ENCODE measurements at regions not wholly inside any gene's neighbourhood (a gene's known extent, or its start where the extent isn't known, plus 50 kb on each side); places are given as distances from the start of the nearest gene placed in this dataset.
"Not testable (repeated sequence)": the region's sequence is repeated elsewhere in the genome, so short reads cannot be mapped to it uniquely, and the experiment has no call there.

- no peak for DNase-seq
These were observed 77.9 kb downstream of the CCDC71L start for GRCh38 chr7:106583100-106583499.

GRCh38 chr7:106582365-106582764, 78.6 kb downstream of the CCDC71L start:
- no peak for DNase-seq

GRCh38 chr7:106579086-106579485, 81.9 kb downstream of the CCDC71L start:
- DNase-seq, result not testable (repeated sequence)

DNA sequence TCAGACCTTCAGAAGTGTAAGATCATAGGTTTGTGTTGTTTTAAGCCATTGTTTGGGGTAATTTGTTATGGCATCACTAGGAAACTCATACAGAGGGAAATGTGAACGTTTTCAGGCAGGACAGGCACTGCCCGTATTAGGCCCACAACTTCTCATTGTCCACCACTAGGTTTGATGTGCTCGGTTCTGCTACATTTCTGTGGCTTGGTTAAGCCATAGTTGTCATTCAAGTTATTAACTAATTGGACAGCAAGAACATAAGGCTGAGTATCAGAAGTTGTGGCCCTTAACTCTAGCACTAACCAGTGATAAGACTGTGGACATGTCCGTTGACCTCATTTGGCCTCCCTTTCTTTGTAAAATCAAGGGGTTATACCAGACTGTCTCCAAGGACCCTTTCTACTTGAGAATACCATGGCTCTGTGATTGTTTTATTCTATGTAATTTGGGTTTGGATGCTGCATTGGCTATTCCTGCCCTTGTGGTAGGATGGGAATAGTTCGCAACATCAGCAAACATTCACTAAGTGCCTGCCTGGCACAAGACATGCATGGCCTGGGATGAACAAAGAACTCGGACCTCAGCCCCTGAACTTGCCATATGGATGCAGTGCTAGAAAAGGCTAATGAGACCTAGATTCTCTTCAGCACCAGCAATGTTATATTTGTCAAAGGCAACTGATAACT, 85.7 kb downstream of the CCDC71L start:
- no peak for DNase-seq

DNA sequence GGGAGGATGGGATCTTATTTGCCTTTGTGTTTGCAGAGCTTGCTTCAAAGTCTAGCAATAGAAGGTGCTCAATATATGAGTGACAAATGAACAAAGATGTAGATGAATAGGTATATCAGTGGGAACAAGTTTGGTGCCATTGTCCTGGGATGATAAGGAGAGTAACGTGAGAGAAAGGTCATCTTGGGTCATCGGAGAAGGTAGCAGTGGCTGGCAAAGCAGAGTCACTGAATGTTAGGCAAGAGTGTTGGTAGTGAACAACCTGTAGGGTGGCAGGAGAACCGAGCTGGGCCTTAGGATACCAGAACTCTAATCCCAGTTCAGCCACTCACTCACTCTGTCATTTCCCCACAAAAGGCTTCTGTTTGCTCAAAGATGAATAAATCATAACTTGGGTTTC, 87.2 kb downstream of the CCDC71L start:
- DNase-seq, result no peak

DNA sequence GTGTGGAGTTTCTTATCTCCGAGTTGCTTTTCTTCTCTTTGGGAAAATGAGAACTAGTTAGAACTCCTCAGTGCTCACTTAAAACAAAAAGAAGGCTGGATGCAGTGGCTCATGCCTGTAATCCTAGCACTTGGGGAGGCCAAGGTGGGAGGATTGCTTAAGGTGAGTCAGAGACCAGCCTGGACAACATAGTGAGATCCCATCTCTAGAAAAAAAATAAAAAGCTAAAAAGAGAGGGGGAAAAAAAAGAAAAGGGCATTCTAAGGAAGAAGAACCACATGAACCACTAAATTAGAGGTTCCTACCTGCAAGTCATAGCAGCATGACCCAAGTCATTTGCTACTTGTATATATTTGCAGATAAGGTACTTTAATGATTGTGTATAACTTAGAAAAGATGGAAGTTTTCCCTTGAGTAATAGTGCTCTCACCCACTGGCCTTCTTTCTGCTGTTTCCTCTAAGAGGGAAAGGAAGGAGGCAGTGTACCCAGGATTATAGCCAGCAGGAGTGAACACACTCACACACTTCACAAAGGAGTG, 87.8 kb downstream of the CCDC71L start:
- DNase-seq, result no peak

DNA sequence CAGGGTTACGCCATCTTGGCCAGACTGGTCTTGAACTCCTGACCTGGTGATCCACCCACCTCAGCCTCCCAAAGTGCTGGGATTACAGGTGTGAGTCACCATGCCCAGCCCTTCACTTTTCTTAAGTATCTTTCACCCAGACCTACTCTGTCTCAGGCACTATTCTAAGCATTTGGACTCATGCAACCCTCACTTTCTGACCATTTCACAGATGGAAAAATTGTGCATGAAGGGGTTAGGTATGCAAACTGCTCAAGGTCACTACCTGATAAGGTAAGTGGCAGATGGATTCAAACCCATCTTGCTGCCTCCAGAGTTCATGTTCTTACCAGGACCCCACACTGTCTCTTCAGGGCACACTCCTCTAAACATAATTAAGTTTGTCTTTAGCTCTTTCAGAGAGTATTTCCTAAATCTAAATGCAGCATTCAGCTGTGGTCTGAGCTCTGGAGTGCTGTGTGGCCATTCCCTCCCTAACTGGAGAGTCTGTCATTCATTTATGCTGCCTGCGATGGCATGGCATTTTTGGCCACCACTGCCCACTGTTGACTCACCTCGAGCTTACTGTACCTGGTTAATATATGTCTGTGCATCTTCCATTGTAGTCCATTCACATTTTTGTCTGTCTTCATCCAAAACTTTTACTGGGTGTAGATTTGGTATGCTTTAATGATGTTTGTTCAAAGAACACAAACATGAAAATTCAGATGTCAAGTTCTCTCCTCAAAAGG, 88.4 kb downstream of the CCDC71L start:
- DNase-seq, result no peak

GRCh38 chr7:106571563-106571962, 89.4 kb downstream of the CCDC71L start:
- no peak for DNase-seq

DNA sequence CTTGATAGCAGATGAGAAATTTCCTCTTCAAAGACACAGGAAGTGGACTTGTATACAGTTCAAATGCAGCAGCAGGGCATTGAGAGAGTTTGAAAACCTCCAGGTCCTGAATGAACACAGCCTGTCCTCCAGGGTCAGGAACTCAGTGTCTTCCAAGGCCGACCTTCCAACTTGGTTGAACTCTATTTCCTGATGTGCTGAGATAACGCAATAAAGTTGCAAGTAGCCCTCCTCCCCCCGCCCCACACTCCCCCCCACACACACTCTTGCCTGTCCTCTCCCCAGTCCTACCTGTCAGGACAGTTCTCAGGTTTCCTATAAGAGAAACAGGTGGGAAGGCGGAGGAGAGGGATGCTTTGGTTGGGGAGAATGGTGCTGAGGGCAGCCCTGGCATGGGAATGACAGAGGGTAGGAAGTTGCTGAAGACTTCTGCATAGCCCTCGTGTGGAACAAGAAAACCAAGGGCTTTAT, 90.0 kb downstream of the CCDC71L start:
- no peak for DNase-seq

GRCh38 chr7:106570146-106570545, 90.8 kb downstream of the CCDC71L start:
- DNase-seq, result no peak

- no peak for DNase-seq
These were observed 91.4 kb downstream of the CCDC71L start for GRCh38 chr7:106569500-106569929.

- DNase-seq, result no peak
These were observed 92.1 kb downstream of the CCDC71L start for GRCh38 chr7:106568680-106569499.

GRCh38 chr7:106568002-106568679, 92.8 kb downstream of the CCDC71L start:
- DNase-seq, result no peak

DNA sequence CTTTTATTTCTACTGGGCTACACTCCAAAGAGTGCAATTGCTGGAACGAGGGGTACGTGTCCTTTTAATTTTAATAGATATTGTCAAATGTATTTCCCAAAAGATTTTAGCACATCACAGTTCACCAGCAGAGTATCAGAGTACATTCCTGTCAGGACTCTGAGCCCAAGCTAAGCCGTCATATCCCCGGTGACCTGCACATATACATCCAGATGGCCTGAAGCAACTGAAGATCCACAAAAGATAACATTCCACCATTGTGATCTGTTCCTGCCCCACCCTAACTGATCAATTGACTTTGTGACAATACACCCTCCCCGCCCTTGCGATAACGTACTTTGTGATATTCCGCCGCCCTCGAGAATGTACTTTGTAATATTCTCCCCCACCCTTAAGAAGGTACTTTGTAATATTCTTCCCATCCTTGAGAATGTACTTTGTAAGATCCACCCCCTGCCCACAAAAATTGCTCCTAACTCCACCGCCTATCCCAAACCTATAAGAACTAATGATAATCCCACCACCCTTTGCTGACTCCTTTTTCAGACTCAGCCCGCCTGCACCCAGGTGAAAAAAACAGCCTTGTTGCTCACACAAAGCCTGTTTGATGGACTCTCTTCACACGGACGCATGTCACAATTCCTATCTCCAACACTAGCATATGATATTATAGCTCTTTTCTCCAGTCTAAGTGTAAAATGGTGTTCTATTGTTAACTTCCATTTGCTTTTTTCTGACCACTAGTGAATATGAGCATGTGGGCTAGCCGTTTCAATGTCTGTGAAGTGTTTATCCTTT, 93.6 kb downstream of the CCDC71L start:
- DNase-seq, result not testable (repeated sequence)

DNA sequence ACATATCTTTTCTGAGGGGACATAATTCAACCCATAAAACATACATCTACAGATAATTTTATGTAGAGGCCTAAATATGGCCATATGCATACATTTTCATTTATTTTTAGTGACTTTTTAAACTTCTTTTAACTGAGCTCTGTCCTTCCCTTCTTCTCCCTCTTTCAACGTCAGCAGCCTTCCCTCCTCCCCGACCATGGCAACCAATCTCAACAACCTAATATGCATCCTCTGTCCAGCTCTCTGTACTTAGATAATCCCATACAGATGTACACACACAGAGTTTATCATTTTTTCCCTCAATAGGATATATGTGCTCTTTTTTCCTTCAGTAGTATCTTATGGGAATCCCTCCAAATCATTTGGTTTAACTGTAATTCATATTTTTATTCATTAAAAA, 94.3 kb downstream of the CCDC71L start:
- no peak for DNase-seq

DNA sequence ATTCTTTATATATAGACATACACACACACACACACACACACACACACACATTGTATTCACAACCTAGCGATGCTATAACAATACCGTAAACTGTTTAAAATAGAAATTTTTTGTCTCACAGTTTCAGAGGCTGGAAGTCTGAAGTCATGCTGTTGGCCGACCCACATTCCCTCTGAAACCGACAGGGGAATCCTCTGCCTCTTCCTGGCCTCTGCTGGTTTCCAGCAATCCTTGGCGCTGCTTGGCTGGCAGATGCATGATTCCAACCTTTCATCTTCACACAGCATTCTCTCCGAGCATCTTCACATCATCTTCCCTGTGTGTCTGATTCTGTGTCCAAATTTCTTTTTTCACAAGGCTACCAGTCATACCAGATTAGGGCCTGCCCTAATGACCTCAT, 94.8 kb downstream of the CCDC71L start:
- DNase-seq, result no peak

DNA sequence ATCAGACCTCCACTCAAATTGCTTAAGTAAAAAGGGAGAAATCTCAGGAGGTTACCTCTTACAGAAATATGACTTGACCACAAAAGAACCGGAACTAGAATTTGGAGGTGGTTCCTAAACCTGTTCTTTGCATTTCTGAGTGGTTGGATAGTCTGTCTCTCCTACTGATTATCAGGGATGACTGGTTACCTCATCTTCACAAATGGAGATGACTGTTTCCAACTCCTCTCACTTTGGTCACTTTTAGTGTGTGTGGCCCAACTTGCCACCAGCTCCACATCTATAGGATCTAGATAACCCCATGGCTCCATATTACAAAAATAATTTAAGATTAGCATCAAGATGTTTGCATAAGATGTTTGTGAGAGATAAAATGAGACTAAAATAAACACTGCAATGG, 95.5 kb downstream of the CCDC71L start:
- no peak for DNase-seq

GRCh38 chr7:106563466-106564150, 97.3 kb downstream of the CCDC71L start:
- DNase-seq, result no peak

GRCh38 chr7:106562711-106563366, 98.1 kb downstream of the CCDC71L start:
- DNase-seq, result no peak

DNA sequence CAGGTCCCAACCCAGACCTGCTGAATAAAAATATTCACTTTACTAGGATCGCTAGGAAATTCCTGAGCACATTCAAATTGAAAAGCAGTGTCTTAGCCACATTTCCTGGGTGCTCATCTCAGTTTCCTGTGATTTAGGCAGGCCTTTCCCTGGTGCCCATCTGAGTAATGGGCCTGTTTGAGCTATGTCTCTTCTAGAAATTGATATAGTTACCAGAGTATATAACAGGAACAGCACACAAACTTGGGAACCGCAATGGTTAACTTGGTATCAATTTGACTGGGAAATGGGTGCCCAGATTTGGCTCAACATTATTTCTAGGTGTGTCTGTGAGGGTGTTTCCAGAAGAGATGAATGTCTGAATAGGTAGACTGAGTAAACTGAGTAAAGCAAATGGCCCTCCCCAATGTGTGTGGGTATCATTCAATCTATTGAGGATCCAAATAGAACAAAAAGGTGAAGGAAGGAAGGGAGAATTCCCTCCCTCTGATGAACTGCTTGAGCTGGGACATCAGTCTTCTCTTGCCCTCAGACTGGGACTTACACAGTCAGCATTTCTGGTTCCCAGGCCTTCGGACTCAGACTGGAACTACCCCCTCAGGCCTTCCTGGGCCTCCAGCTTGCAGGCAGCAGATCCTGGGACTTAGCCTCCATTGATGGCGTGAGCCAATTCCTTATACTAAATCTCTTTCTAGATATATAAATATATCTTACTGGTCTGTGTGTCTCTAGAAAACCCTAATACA, 99.1 kb downstream of the CCDC71L start:
- DNase-seq, result no peak

Data from KG1 (cell line).